ENCODE measurements at regions not wholly inside any gene's neighbourhood (a gene's known extent, or its start where the extent isn't known, plus 50 kb on each side); places are given as distances from the start of the nearest gene placed in this dataset.

- intact Hi-C loops (cut with DNase I) = no loop called here
- DNase-seq (ENCODE audit: low spot score) = no peak
Observed at GRCh38 chr20:63103402-63104311, 96.9 kb upstream of the BHLHE23 start.

- DNase-seq (ENCODE audit: low spot score) = no peak
Observed at GRCh38 chr20:63102721-63103375, 96.1 kb upstream of the BHLHE23 start.

GRCh38 chr20:63101781-63102720 is 95.3 kb upstream of the BHLHE23 start:
- peak; percentile 62 for DNase-seq (ENCODE audit: low spot score)
- intact Hi-C loops (cut with DNase I) = no loop called here

More at GRCh38 chr20:63102721-63103375, 96.1 kb upstream of the BHLHE23 start:
- intact Hi-C loops (cut with DNase I) = no loop called here

- DNase-seq (ENCODE audit: low spot score) = peak; percentile 58
Observed at GRCh38 chr20:63100926-63101699, 94.3 kb upstream of the BHLHE23 start.

GRCh38 chr20:63100174-63100925 is 93.6 kb upstream of the BHLHE23 start:
- peak; percentile 19 for DNase-seq (ENCODE audit: low spot score)
- intact Hi-C loops (cut with DNase I) = no loop called here

More at GRCh38 chr20:63100926-63101699, 94.3 kb upstream of the BHLHE23 start:
- intact Hi-C loops (cut with DNase I) = no loop called here

- peak; percentile 46 for DNase-seq (ENCODE audit: low spot score)
- intact Hi-C loops (cut with DNase I) = no loop called here
Observed at GRCh38 chr20:63099456-63100173, 92.9 kb upstream of the BHLHE23 start.

GRCh38 chr20:63098195-63098810 is 91.5 kb upstream of the BHLHE23 start:
- no peak for DNase-seq (ENCODE audit: low spot score)
- intact Hi-C loops (cut with DNase I) = no loop called here

- intact Hi-C loops (cut with DNase I) = no loop called here
- DNase-seq (ENCODE audit: low spot score) = peak; percentile 44
Observed at GRCh38 chr20:63097336-63097831, 90.6 kb upstream of the BHLHE23 start.

- intact Hi-C loops (cut with DNase I) = no loop called here
- DNase-seq (ENCODE audit: low spot score) = peak; percentile 59
Observed at GRCh38 chr20:63096681-63097335, 90.0 kb upstream of the BHLHE23 start.

GRCh38 chr20:63095718-63096654 is 89.2 kb upstream of the BHLHE23 start:
- peak; percentile 67 for DNase-seq (ENCODE audit: low spot score)
- intact Hi-C loops (cut with DNase I) = no loop called here

- DNase-seq (ENCODE audit: low spot score) = peak; percentile 51
- intact Hi-C loops (cut with DNase I) = no loop called here
Observed at GRCh38 chr20:63094767-63095499, 88.2 kb upstream of the BHLHE23 start.

- peak; percentile 59 for DNase-seq (ENCODE audit: low spot score)
- intact Hi-C loops (cut with DNase I) = no loop called here
Observed at GRCh38 chr20:63093966-63094766, 87.4 kb upstream of the BHLHE23 start.

- intact Hi-C loops (cut with DNase I) = no loop called here
- peak; percentile 71 for DNase-seq (ENCODE audit: low spot score)
Observed at GRCh38 chr20:63092660-63093215, 86.0 kb upstream of the BHLHE23 start.
